Body of pancreas (tissue), 4 donors: ENCODE measurements at regions not wholly inside any gene's neighbourhood (a gene's known extent, or its start where the extent isn't known, plus 50 kb on each side); places are given as distances from the start of the nearest gene placed in this dataset.

Experiments used
- ATAC-seq: fragments of 150-250 bp; one replicate; pipeline ENCODE4 v1.9.1; 2016
- DNase-seq, 4 donors: peaks; one replicate each; pipeline ENCODE4 v3.0.0-alpha.2; 2019
- H3K27ac ChIP-seq, 4 donors: fragments of 200-600 bp; sonication (generic); 1 replicate in 3 of 4; 2 replicates in 1 of 4; pipeline versions ENCODE4 v1.5.1 to v1.6.1; 2016 to 2019; ENCODE audit warnings: mild to moderate bottlenecking in 1 of 4, mixed read lengths in 1 of 4, moderate library complexity in 1 of 4
- H3K27me3 ChIP-seq, 2 donors: fragments of 200-600 bp; sonication (generic); one replicate each; pipeline ENCODE4 v1.6.0; 2016; ENCODE audit warnings: mild to moderate bottlenecking in 1 of 2
- H3K36me3 ChIP-seq, 2 donors: fragments of 200-600 bp; sonication (generic); replicated peaks in 1 of 2; 2 replicates each; pipeline ENCODE4 v1.5.1; 2016; ENCODE audit warnings: low read depth in 2 of 2; ENCODE audit not compliant: insufficient read depth in 1 of 2
- H3K4me1 ChIP-seq: fragments of 200-600 bp; sonication (generic); one replicate; pipeline ENCODE4 v1.6.0; 2016
- H3K4me3 ChIP-seq, 2 donors: fragments of 200-600 bp; sonication (generic); 1 replicate in 1 of 2; 2 replicates in 1 of 2; pipeline ENCODE4 v1.5.1; 2016 to 2019
- H3K9me3 ChIP-seq, 3 donors: fragments of 200-600 bp; sonication (generic); 1 replicate in 2 of 3; 2 replicates in 1 of 3; pipeline ENCODE4 v1.5.1; 2016
- POLR2A ChIP-seq, 3 donors: fragments of 450-650 bp; IDR thresholded peaks; one replicate each; pipeline ENCODE4 v1.6.1; 2016; ENCODE audit warnings: antibody characterized with exemption in 3 of 3, mild to moderate bottlenecking in 2 of 3
- WGBS, 2 donors: methylation state at CpG; one replicate each; pipeline ENCODE4 v1.1.5; 2017; 5-methylcytosine and 5-hydroxymethylcytosine counted together
- intact Hi-C: fragments of 100-400 bp; cut with DNase I; formaldehyde crosslinking; loops from one replicate; pipeline ENCODE4 v1.15.1; 2023
- TF ChIP-seq, protein P1 (sequence below), 7 experiments: fragments of 450-650 bp in 4 of 7; fragments of 200-600 bp in 3 of 7; sonication (generic) in 3 of 7; IDR thresholded peaks; one replicate each; pipeline ENCODE4 v1.5.1; 2016 to 2019; ENCODE audit warnings: antibody characterized with exemption in 7 of 7

DNA sequence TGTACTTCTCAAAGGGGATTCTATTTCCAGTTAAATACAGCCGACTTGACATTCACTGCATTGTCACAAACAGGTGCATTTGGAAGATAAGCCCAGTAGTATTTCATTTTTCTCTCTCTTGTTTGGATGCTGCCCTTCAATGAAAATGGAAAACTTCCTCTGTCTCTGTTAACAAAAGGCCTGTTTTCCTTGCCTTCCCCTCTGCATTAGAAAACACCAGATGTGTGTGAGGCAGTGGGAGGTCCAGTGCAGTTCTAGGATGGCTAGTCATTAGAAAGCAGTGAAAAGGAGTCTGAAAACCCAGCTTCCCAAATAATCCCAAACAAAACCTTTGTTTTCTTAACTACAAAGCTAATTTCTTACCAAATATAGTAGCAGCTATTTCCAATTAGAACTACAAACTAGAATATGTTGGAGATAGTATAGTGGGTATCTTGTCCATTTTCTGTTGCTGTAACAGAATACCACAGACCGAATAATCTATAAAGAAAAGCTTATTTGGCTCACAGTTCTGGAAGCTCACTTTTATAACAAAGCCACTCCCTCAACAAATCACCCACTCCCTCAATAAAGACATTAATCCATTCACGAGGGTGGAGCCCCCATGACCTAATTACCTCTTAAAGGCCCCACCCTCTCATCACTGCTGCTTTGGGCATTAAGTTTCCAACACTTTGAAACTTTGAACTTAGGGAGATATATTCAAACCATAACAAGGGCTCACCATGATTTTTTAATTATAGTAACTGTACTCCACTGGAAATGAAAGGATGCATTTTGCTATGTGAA, 452.1 kb upstream of the RPS6KA3 start:
- H3K4me3 ChIP-seq, result no peak overlapping the region
- intact Hi-C loops, result no loop called here

DNA sequence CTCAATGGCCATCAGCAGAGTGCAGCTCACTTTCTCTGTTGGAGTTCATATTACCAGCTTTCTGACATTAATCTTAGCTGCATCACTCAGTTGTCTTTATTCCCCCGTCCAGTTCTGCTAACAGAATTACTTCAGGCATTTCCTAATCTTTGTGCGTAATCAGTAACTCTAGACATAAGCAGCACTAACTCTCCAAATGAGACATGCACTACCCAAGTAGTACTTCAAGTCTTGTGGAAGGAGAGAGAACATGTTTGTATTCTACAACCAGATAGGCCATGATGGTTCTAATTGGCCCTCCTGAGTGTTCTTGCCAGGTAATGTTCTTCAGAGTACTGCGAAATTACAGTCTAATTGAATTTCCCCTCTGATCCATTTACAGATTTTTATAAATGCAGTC, 448.5 kb upstream of the RPS6KA3 start:
- intact Hi-C loops, result no loop called here
- no peaks in the 10 kb centered on the region for H3K36me3 ChIP-seq
- H3K4me1 ChIP-seq, result no peaks in the 10 kb centered on the region
- WGBS, 2 donors, result 80 to 83% methylated on average over 3 of the region's 3 CpGs
- no peak overlapping the region for H3K4me3 ChIP-seq
- no peaks in the 10 kb centered on the region for H3K9me3 ChIP-seq
- no peak for DNase-seq
- no peaks in the 10 kb centered on the region for H3K27me3 ChIP-seq
- no peak for ATAC-seq
- no peak overlapping the region for H3K27ac ChIP-seq
- TF ChIP-seq, protein P1, sequence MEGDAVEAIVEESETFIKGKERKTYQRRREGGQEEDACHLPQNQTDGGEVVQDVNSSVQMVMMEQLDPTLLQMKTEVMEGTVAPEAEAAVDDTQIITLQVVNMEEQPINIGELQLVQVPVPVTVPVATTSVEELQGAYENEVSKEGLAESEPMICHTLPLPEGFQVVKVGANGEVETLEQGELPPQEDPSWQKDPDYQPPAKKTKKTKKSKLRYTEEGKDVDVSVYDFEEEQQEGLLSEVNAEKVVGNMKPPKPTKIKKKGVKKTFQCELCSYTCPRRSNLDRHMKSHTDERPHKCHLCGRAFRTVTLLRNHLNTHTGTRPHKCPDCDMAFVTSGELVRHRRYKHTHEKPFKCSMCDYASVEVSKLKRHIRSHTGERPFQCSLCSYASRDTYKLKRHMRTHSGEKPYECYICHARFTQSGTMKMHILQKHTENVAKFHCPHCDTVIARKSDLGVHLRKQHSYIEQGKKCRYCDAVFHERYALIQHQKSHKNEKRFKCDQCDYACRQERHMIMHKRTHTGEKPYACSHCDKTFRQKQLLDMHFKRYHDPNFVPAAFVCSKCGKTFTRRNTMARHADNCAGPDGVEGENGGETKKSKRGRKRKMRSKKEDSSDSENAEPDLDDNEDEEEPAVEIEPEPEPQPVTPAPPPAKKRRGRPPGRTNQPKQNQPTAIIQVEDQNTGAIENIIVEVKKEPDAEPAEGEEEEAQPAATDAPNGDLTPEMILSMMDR (IDR thresholded peaks at IDR 0.05), result no peak
- no peak for TF ChIP-seq POLR2A (IDR thresholded peaks at IDR 0.05)

More for the DNA sequence above, 452.1 kb upstream of the RPS6KA3 start:
- DNase-seq (no peak), ATAC-seq (no peak)
- Histone ChIP-seq H3K4me1 (no peaks in the 10 kb centered on the region), H3K9me3 (no peaks in the 10 kb centered on the region), H3K27ac (no peak overlapping the region), H3K27me3 (no peaks in the 10 kb centered on the region), H3K36me3 (no peaks in the 10 kb centered on the region)
- WGBS, 2 donors, result 48 to 58% methylated on average over 3 of the region's 3 CpGs
- TF ChIP-seq, protein P1 (IDR thresholded peaks at IDR 0.05), result no peak
- TF ChIP-seq POLR2A (IDR thresholded peaks at IDR 0.05), result no peak

DNA sequence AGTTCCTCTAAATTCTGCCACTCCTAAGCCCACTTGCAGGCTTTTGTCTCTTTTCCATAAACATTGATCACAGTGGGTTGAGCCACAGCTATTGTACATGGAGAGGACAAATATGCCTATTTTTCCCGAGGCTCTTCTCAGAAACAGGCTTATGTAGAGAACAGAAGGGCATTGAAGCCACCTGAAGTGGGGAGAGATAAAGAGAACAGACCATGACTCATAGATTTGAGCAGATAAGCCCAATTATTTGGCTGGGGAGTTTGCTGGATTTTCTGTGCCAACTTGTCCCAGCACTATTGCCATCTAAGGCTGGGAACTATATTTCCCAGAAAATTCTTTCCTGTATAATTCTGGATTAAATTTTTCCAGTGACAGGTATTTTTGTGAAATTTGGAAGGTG, 446.1 kb upstream of the RPS6KA3 start:
- no peaks in the 10 kb centered on the region for H3K4me1 ChIP-seq
- no peak overlapping the region for H3K27ac ChIP-seq
- TF ChIP-seq, protein P1 (IDR thresholded peaks at IDR 0.05), result no peak
- TF ChIP-seq POLR2A (IDR thresholded peaks at IDR 0.05), result no peak
- H3K9me3 ChIP-seq, result no peaks in the 10 kb centered on the region
- intact Hi-C loops, result no loop called here
- no peak for ATAC-seq
- no peak overlapping the region for H3K4me3 ChIP-seq
- no peaks in the 10 kb centered on the region for H3K36me3 ChIP-seq
- DNase-seq, result peak in 1 of 4 donors; percentile 1
- WGBS, 2 donors, result 29% methylated on average over 1 of the region's 1 CpG; no CpG with 5 or more reads in 1 of the 2 donors
- no peaks in the 10 kb centered on the region for H3K27me3 ChIP-seq

DNA sequence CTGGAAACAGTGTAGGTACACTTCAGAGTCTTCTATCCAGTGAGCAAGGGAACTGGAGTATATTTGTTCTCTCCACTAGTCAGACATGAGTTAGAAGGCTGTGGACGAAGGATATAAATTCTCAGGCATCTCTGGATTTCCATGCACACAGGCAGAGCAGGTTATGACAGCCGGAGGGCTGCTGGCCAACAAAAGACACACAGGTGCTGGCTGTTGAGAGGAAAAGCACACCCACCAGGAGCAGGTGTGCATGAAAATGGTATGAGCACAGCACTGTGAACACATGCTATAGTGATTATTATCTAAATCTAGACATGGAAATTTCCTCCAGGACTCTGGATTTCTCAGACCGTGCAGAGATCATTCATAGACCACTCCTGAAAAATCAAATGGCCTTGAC, 444.7 kb upstream of the RPS6KA3 start:
- Histone ChIP-seq H3K27ac (no peak overlapping the region), H3K36me3 (no peaks in the 10 kb centered on the region), H3K9me3 (no peaks in the 10 kb centered on the region), H3K27me3 (no peaks in the 10 kb centered on the region), H3K4me3 (no peak overlapping the region), H3K4me1 (no peaks in the 10 kb centered on the region)
- no peak for ATAC-seq
- TF ChIP-seq, protein P1 (IDR thresholded peaks at IDR 0.05), result no peak
- no peak for TF ChIP-seq POLR2A (IDR thresholded peaks at IDR 0.05)
- DNase-seq, result peak in 1 of 4 donors; percentile 6
- WGBS, 2 donors, result 32 to 34% methylated on average over 3 of the region's 3 CpGs
- intact Hi-C loops, result no loop called here

DNA sequence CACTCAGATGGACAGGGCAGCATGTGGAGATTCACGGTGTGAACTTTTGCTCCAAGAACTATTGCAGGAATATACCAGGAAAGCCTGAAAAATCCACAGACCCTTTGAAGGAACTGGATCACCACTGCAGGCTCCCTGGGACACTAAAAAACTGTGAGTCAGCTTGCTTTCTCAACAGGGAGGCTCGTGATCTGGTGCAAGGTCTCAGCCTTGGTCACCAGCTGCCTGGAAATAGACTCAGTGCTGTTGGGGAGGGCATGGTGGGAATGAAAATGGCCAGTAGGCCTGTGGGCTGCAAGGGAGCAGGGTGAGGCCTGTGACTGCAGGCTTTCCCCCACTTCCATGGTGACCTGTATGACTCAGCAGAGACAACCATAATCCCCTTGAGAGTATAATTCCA, 426.4 kb upstream of the RPS6KA3 start:
- intact Hi-C loops, result no loop called here
- ATAC-seq (no peak), DNase-seq (no peak)
- H3K4me3 ChIP-seq, result no peak overlapping the region
- no peaks in the 10 kb centered on the region for H3K36me3 ChIP-seq
- no peaks in the 10 kb centered on the region for H3K27me3 ChIP-seq
- no peaks in the 10 kb centered on the region for H3K9me3 ChIP-seq
- no peak for TF ChIP-seq POLR2A (IDR thresholded peaks at IDR 0.05)
- TF ChIP-seq, protein P1 (IDR thresholded peaks at IDR 0.05), result no peak
- no peak overlapping the region for H3K27ac ChIP-seq
- WGBS, 2 donors, result 80 to 100% methylated on average over 1 to 2 of the region's 2 CpGs
- H3K4me1 ChIP-seq, result no peaks in the 10 kb centered on the region
